GM12878 (cell line): ENCODE measurements at regions not wholly inside any gene's neighbourhood (a gene's known extent, or its start where the extent isn't known, plus 50 kb on each side); places are given as distances from the start of the nearest gene placed in this dataset.

Experiments
- BHLHE40 ChIP-seq, 2 experiments: fragments of 450-650 bp in 1 of 2; IDR thresholded peaks; 2 replicates each; pipeline ENCODE4 v1.6.1; 2011 to 2017; ENCODE audit warnings: low read depth in 2 of 2, borderline replicate concordance in 1 of 2, improper control_type of control experiment in 1 of 2, low read length in 1 of 2, mild to moderate bottlenecking in 1 of 2
- BMI1 ChIP-seq: fragments of 450-650 bp; IDR thresholded peaks from 2 replicates; pipeline ENCODE4 v1.6.1; 2016; ENCODE audit warnings: mild to moderate bottlenecking, moderate library complexity, borderline replicate concordance
- CREM ChIP-seq: IDR thresholded peaks from 2 replicates; pipeline ENCODE4 v1.6.1; 2014; ENCODE audit warnings: antibody characterized with exemption, low read depth
- E2F8 ChIP-seq: fragments of 450-650 bp; IDR thresholded peaks from 2 replicates; pipeline ENCODE4 v1.6.1; 2018; ENCODE audit warnings: mild to moderate bottlenecking, low read depth, moderate library complexity; ENCODE audit not compliant: partially characterized antibody
- ETV6 ChIP-seq, 2 experiments: fragments of 450-650 bp in 1 of 2; IDR thresholded peaks in 1 of 2; conservative IDR thresholded peaks in 1 of 2; 2 replicates each; pipeline ENCODE4 v1.6.1; 2014; ENCODE audit warnings: antibody characterized with exemption in 1 of 2, borderline replicate concordance in 1 of 2, low read depth in 1 of 2, mild to moderate bottlenecking in 1 of 2, moderate library complexity in 1 of 2
- GABPA ChIP-seq: IDR thresholded peaks from 2 replicates; pipeline ENCODE4 v1.6.1; 2014; ENCODE audit warnings: antibody characterized with exemption, low read depth, mild to moderate bottlenecking, inconsistent platforms
- JUND ChIP-seq: IDR thresholded peaks from 2 replicates; pipeline ENCODE4 v1.6.1; 2012; ENCODE audit warnings: low read depth, mild to moderate bottlenecking, low read length, improper control_type of control experiment, moderate library complexity
- KAT2A ChIP-seq: conservative IDR thresholded peaks from 2 replicates; pipeline ENCODE4 v1.6.1; 2011; ENCODE audit warnings: low read depth, low read length; ENCODE audit not compliant: control insufficient read depth
- MEF2A ChIP-seq: IDR thresholded peaks from 2 replicates; pipeline ENCODE4 v1.6.1; 2011; ENCODE audit warnings: low read depth, mild to moderate bottlenecking, low read length, moderate library complexity; ENCODE audit not compliant: insufficient read depth
- MTA2 ChIP-seq: fragments of 450-650 bp; IDR thresholded peaks from 2 replicates; pipeline ENCODE4 v1.6.1; 2016; ENCODE audit warnings: low read depth, mild to moderate bottlenecking, moderate library complexity
- MTA3 ChIP-seq: IDR thresholded peaks from 2 replicates; pipeline ENCODE4 v1.6.1; 2012; ENCODE audit warnings: low read length, inconsistent platforms, borderline replicate concordance
- MXI1 ChIP-seq: fragments of 150-350 bp; IDR thresholded peaks from 2 replicates; pipeline ENCODE4 v1.6.1; 2011; ENCODE audit warnings: low read depth, mild to moderate bottlenecking, inconsistent platforms, low read length, improper control_type of control experiment
- NFIC ChIP-seq: IDR thresholded peaks from 2 replicates; pipeline ENCODE4 v1.6.1; 2012; ENCODE audit warnings: low read depth, mild to moderate bottlenecking, inconsistent platforms, low read length, moderate library complexity
- NKRF ChIP-seq: fragments of 450-650 bp; conservative IDR thresholded peaks from 2 replicates; pipeline ENCODE4 v1.6.1; 2017; ENCODE audit warnings: mild to moderate bottlenecking, moderate library complexity
- NR2C2 ChIP-seq: IDR thresholded peaks from 2 replicates; pipeline ENCODE4 v1.6.1; 2011; ENCODE audit warnings: borderline replicate concordance, low read depth; ENCODE audit not compliant: control insufficient read depth, insufficient read length
- PML ChIP-seq: IDR thresholded peaks from 2 replicates; pipeline ENCODE4 v1.6.1; 2012; ENCODE audit warnings: low read length, inconsistent platforms
- RAD21 ChIP-seq: IDR thresholded peaks from 2 replicates; pipeline ENCODE4 v1.6.1; 2011; ENCODE audit warnings: mild to moderate bottlenecking, low read depth, low read length, moderate library complexity; ENCODE audit not compliant: insufficient read depth
- RELA ChIP-seq: fragments of 450-650 bp; IDR thresholded peaks from 2 replicates; pipeline ENCODE4 v1.8.0; 2014; ENCODE audit warnings: borderline replicate concordance; ENCODE audit not compliant: partially characterized antibody
- SMAD1 ChIP-seq: fragments of 450-650 bp; IDR thresholded peaks from 2 replicates; pipeline ENCODE4 v1.6.1; 2018; ENCODE audit warnings: mild to moderate bottlenecking, low read depth; ENCODE audit not compliant: partially characterized antibody
- SP1 ChIP-seq: IDR thresholded peaks from one replicate; pipeline ENCODE4 v1.6.1; 2011; ENCODE audit warnings: low read depth, low read length
- ZBED1 ChIP-seq: IDR thresholded peaks from 2 replicates; pipeline ENCODE4 v1.6.1; 2016; ENCODE audit warnings: borderline replicate concordance
- ZNF592 ChIP-seq: fragments of 450-650 bp; IDR thresholded peaks from 2 replicates; pipeline ENCODE4 v1.6.1; 2017; ENCODE audit warnings: mild to moderate bottlenecking, moderate library complexity

GRCh38 chr9:106753155-106753671, 109.8 kb upstream of the ZNF462 start (continued):
- TF ChIP-seq MXI1 (no peak), RELA (peak; percentile 93), MTA2 (peak; percentile 95), ETV6 (conservative IDR thresholded peaks at IDR 0.05 in 1 of 2, IDR thresholded peaks at IDR 0.05 in 1 of 2; ENCODE audit: borderline replicate concordance in 1 of 2, low read depth in 1 of 2) (peak in 1 of 2 experiments; percentile 80; a peak in 2 of 4 replicates), CREM (peak; percentile 93), KAT2A (no peak), NKRF (no peak; the same call in 1 of the 2 replicates), MEF2A (peak; percentile 61; the same call in 1 of the 2 replicates), GABPA (peak; percentile 61), PML (peak; percentile 68), ZBED1 (peak; percentile 77), NFIC (peak; percentile 77), BHLHE40 (IDR thresholded peaks at IDR 0.05; ENCODE audit: borderline replicate concordance in 1 of 2, low read depth in 2 of 2, low read length in 1 of 2) (peak; percentile 21 to 73; a peak in 2 of 4 replicates), BMI1 (peak; percentile 60), E2F8 (no peak), SP1 (peak; percentile 73), ZNF592 (no peak), NR2C2 (no peak), SMAD1 (no peak), JUND (peak; percentile 71; the same call in 1 of the 2 replicates), MTA3 (peak; percentile 57; the same call in 1 of the 2 replicates), RAD21 (no peak)
